ENCODE measurements at regions not wholly inside any gene's neighbourhood (a gene's known extent, or its start where the extent isn't known, plus 50 kb on each side); places are given as distances from the start of the nearest gene placed in this dataset.

DNA sequence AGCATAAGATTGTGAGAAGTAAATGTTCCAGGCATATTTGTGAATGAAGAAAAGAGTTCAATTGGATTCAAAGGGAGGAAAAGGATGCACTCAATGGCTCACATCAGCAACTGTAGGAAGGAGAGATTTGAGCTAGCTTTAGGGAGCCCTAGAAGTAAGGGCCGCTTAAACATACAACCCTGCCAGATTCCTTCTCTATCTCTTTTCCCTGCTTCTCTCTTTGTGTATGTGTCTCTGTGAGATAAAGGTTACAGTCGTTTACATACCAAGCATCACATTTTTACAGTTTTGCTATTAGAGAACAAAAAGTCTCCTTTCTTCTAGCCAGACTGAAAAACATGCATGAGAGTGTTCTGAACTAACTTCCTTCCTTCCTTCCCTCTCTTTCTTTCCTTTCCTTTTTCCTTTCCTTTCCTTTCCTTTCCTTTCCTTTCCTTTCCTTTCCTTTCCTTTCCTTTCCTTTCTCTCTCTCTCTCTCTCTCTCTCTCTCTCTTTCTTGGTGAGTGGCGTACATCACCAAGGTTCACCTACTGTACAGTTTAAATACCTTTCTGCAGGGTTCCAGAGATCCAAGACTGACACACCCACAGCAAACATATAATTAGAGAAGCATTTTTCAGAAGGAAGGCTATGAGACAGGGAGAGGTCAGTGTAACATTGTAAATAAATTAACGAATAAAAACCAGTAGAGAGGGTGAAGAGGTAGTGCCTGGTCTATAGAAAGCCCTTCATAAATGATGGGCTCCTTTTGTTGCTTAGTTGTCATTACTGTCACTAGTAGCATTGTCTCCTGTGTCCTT is 240.4 kb downstream of the ARL4A start:
- no peak for TF ChIP-seq SNAI2 (CRISPR knock-in tag; IDR thresholded peaks at IDR 0.05)
- no peak for TF ChIP-seq ZNF565 (CRISPR knock-in tag; conservative IDR thresholded peaks at IDR 0.05; ENCODE audit: low read depth)
- no peak for TF ChIP-seq ZFP30 (CRISPR knock-in tag; IDR thresholded peaks at IDR 0.05)

All from SK-N-SH treated with all-trans-retinoic acid at 6 μM for 48 hours (cell line).